Nephron progenitor cell (in vitro differentiated cells): ENCODE measurements at regions not wholly inside any gene's neighbourhood (a gene's known extent, or its start where the extent isn't known, plus 50 kb on each side); places are given as distances from the start of the nearest gene placed in this dataset.
"Not testable (repeated sequence)": the region's sequence is repeated elsewhere in the genome, so short reads cannot be mapped to it uniquely, and the experiment has no call there.

Experiments
- DNase-seq: peaks from one replicate; pipeline ENCODE4 v3.0.0; 2021
- H3K27ac Mint-ChIP-seq: 2 replicates; pipeline ENCODE4 v1.8.0; 2021; ENCODE audit warnings: mild to moderate bottlenecking, moderate library complexity, mixed read lengths
- H3K27me3 Mint-ChIP-seq: 2 replicates; pipeline ENCODE4 v1.8.0; 2021; ENCODE audit warnings: mild to moderate bottlenecking, low read depth, mixed read lengths; ENCODE audit not compliant: poor library complexity
- H3K36me3 Mint-ChIP-seq: 2 replicates; pipeline ENCODE4 v1.8.0; 2021; ENCODE audit warnings: low read depth, mixed read lengths
- H3K4me1 Mint-ChIP-seq: 2 replicates; pipeline ENCODE4 v1.8.0; 2021; ENCODE audit warnings: mixed read lengths
- H3K4me3 Mint-ChIP-seq: 2 replicates; pipeline ENCODE4 v1.8.0; 2021; ENCODE audit warnings: mild to moderate bottlenecking, moderate library complexity, mixed read lengths
- H3K9me3 Mint-ChIP-seq: 2 replicates; pipeline ENCODE4 v1.8.0; 2021; ENCODE audit warnings: mild to moderate bottlenecking, moderate library complexity, mixed read lengths
- TF ChIP-seq, protein P1 (sequence below): fragments of 200-600 bp; sonication (generic); IDR thresholded peaks from 2 replicates; pipeline ENCODE4 v1.5.0; 2021; ENCODE audit warnings: antibody characterized with exemption

DNA sequence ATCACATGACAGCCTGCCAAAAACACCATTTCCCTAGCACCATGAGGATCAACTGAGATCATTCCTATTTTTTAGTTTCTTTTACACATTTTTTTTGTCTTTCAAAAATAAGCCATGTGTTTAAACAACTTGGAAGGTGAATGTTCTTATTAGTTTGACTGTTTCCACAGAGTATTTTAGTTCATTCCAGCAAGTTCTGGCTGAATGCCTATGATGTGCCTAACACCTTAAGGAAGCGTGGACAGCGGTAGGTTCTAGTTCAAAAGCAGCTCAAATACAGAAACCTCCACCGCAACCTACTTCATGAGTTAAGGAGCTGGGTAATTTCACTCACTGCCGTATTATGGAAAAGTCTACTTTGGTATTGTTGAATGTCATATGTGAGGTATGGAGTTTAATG lies 101.3 kb upstream of the ADAMTS9 start:
- Mint-ChIP-seq H3K27me3 (peaks cover 6% of the 10 kb centered on the region), H3K27ac (no peak overlapping the region), H3K36me3 (no peaks in the 10 kb centered on the region), H3K4me3 (no peak overlapping the region), H3K9me3 (peaks cover 5% of the 10 kb centered on the region), H3K4me1 (no peaks in the 10 kb centered on the region)
- no peak for DNase-seq
- TF ChIP-seq, protein P1, sequence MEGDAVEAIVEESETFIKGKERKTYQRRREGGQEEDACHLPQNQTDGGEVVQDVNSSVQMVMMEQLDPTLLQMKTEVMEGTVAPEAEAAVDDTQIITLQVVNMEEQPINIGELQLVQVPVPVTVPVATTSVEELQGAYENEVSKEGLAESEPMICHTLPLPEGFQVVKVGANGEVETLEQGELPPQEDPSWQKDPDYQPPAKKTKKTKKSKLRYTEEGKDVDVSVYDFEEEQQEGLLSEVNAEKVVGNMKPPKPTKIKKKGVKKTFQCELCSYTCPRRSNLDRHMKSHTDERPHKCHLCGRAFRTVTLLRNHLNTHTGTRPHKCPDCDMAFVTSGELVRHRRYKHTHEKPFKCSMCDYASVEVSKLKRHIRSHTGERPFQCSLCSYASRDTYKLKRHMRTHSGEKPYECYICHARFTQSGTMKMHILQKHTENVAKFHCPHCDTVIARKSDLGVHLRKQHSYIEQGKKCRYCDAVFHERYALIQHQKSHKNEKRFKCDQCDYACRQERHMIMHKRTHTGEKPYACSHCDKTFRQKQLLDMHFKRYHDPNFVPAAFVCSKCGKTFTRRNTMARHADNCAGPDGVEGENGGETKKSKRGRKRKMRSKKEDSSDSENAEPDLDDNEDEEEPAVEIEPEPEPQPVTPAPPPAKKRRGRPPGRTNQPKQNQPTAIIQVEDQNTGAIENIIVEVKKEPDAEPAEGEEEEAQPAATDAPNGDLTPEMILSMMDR = no peak

DNA sequence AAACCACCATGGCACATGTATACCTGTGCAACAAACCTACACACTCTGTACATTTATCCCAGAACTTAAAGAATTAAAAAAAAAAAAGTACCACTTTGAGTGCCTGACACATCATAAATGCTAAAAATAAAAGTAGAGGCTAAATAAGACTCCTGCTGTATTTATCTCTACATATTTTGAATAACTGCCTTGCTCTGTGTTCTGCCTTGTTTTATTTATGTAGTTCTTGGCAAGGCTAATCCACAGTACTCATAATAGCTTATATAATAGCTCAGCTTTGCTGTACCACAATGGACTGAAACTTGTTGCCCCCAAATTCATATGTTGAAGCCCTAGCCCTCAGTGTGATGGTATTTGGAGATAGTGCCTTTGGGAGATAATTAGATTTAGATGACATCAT lies 95.4 kb upstream of the ADAMTS9 start:
- no peak overlapping the region for H3K27ac Mint-ChIP-seq
- H3K4me1 Mint-ChIP-seq = no peaks in the 10 kb centered on the region
- H3K36me3 Mint-ChIP-seq = peaks cover 7% of the 10 kb centered on the region
- H3K27me3 Mint-ChIP-seq = peaks cover 11% of the 10 kb centered on the region
- TF ChIP-seq, protein P1 = no peak
- no peak for DNase-seq
- H3K9me3 Mint-ChIP-seq = peaks cover 50% of the 10 kb centered on the region
- H3K4me3 Mint-ChIP-seq = no peak overlapping the region

DNA sequence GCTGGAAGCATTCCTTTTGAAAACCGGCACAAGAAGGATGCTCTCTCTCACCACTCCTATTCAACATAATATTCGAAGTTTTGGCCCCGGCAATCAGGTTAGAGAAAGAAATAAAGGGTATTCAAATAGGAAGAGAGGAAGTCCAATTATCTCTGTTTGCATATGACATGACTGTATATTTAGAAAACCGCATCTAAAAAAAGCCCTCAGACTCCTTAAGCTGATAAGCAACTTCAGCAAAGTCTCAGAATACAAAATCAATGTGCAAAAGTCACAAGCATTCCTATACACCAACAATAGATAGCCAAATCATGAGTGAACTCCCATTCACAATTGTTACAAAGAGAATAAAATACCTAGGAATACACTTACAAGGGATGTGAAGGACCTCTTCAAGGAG lies 93.1 kb upstream of the ADAMTS9 start:
- Mint-ChIP-seq H3K36me3 (peaks cover 15% of the 10 kb centered on the region), H3K9me3 (peaks cover 64% of the 10 kb centered on the region), H3K27me3 (peaks cover 17% of the 10 kb centered on the region)
- not testable (repeated sequence) for H3K4me3 Mint-ChIP-seq, DNase-seq, H3K27ac Mint-ChIP-seq, H3K4me1 Mint-ChIP-seq

DNA sequence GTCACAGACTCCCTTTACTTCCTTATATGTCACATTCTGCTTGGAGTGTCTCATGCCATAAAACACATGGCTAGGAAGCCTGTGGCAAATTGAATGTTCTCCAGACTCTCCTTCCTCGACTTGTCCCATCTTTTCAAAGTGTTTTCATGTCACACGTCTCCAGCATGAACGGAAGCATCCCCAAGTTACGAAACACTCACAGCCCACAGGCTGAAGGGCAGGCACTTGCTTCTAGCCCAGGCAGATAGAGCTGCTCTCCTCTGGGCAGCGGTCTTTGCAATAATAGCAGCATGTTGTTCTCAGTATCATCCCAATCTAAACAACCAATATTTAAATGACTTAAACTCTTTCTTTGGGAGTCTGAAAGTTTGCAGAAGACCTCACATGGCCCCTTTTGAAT lies 85.3 kb upstream of the ADAMTS9 start:
- TF ChIP-seq, protein P1 = no peak
- peaks cover 25% of the 10 kb centered on the region for H3K9me3 Mint-ChIP-seq
- peaks cover 13% of the 10 kb centered on the region for H3K36me3 Mint-ChIP-seq
- no peaks in the 10 kb centered on the region for H3K4me1 Mint-ChIP-seq
- DNase-seq = no peak
- peaks cover 21% of the 10 kb centered on the region for H3K27me3 Mint-ChIP-seq
- H3K4me3 Mint-ChIP-seq = no peak overlapping the region
- no peak overlapping the region for H3K27ac Mint-ChIP-seq

DNA sequence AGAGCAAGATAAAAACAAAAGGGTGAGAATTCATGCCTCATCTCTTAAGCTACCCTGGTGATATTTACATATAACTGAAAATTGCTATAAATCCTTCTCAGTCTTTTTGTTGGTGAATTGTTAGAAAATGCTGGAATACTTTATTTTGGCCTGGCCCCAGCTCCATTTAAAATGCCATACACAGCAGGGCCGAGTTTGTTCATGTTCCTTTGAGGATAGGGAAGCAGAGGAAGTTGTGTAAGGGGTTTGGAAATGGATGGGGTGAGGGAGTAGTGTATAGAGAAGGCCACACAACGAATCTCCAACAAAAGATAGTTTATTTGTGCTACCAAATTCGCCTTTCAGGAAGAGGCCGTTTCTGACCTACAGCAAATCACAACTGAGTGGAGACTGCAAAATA lies 78.6 kb upstream of the ADAMTS9 start:
- peaks cover 28% of the 10 kb centered on the region for H3K4me1 Mint-ChIP-seq
- no peak overlapping the region for H3K27ac Mint-ChIP-seq
- H3K4me3 Mint-ChIP-seq = no peak overlapping the region
- peaks cover 4% of the 10 kb centered on the region for H3K27me3 Mint-ChIP-seq
- H3K36me3 Mint-ChIP-seq = no peaks in the 10 kb centered on the region
- no peaks in the 10 kb centered on the region for H3K9me3 Mint-ChIP-seq
- DNase-seq = no peak
- TF ChIP-seq, protein P1 = no peak

DNA sequence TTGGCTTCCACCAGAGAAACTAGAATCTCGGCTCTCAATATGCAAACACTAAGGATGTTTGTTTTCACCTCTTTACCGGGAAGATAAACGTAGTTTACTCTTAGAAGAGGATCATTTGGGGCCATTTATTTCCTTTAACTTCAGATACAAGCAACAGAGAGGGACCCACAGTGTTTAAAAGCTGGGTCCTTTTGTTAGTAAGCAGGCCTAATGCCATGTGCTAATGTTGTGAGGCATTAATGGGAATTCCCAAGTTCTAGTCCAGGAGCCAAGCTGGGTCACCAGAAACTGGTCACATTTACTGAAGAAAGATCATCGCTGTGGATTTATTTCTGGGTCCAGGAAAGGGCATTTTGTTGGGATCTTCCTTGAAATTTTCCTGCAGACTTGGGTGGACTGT lies 78.1 kb upstream of the ADAMTS9 start:
- no peak overlapping the region for H3K4me3 Mint-ChIP-seq
- no peaks in the 10 kb centered on the region for H3K36me3 Mint-ChIP-seq
- no peaks in the 10 kb centered on the region for H3K9me3 Mint-ChIP-seq
- H3K4me1 Mint-ChIP-seq = peaks cover 30% of the 10 kb centered on the region
- TF ChIP-seq, protein P1 = no peak
- peaks cover 4% of the 10 kb centered on the region for H3K27me3 Mint-ChIP-seq
- H3K27ac Mint-ChIP-seq = peak overlapping the region; percentile 45
- no peak for DNase-seq
